NOMO-1 treated with dmso at 0.1 percent for 144 hours (cell line): ENCODE measurements at regions not wholly inside any gene's neighbourhood (a gene's known extent, or its start where the extent isn't known, plus 50 kb on each side); places are given as distances from the start of the nearest gene placed in this dataset.
"Not testable (repeated sequence)": the region's sequence is repeated elsewhere in the genome, so short reads cannot be mapped to it uniquely, and the experiment has no call there.

Source experiments
- DNase-seq: peaks from one replicate; lab custom pipeline; 2025; ENCODE audit not compliant: unreplicated experiment; lab: John Stamatoyannopoulos, UW

DNA sequence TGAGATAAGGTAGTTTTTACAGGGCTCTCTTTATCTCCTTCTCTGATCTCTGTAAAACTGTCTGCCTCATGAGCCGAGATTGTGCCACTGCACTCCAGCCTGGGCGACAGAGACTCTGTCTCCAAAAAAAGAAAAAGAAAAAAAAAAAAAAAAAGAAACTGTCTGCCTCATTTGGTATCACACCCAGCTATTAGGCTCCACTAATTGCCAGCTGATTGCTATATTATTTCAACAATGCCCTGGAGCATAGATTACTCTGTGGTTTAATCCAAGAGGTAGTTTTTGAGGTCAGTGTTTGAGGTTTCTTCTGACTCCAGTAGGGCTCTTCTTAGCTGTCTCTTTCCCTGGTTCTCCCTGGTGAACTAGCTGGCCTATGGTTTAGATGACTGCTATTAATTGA is 268.1 kb upstream of the PLPP4 start:
- DNase-seq = no peak

DNA sequence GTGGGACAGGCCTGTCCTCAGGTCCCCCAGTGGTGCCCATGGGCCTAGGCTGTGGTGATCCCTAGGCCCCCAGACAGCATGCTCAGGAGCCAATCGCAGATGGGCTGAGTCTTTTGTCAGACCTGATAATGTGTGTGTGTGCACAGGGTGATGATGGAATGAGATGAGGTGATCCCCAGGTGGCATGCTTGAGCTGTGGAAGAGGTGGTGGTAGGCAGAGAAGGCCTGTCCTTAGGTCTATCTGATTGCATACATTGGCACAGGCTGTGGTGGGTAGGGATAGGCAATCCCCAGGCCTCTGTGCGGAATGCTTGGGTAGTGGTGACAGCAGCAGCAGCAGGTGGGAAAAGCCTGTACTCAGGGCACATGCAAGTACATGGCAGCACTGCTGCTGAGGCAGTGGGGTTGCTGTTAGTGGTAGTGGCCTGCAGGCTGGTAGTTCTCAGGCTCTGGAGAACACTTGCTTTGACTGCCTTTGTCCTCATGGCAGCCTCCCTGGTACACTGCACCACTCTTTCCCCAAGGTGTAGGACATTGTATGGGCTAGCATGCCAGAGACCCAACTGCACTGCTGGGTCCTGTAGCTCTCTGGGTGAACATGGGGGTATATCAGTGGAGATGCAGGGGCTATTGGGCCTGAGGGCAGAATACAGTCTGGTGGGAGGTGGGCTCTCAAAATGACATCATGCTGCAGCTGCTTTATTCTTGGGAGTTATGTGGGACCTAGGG is 260.9 kb upstream of the PLPP4 start:
- no peak for DNase-seq

DNA sequence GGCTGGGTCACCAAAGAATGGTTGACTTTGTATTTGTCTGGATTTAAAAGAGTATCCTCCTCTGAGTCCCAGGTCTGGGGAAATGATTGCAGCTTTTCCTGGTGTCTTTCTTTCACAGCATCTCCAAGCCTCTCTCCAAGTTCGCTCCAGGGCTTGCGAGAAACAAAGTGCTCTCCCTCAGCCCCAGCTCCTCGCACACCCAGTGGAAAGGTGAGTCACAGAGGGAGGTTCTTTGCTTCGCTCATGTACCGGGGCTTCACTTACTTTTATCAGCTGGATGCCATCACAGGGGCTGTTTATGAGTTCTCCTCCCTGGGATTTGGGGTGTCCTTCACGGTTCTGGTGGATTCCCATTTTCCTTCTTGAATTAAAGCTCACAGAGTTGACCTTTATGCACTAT is 252.2 kb upstream of the PLPP4 start:
- DNase-seq = no peak

DNA sequence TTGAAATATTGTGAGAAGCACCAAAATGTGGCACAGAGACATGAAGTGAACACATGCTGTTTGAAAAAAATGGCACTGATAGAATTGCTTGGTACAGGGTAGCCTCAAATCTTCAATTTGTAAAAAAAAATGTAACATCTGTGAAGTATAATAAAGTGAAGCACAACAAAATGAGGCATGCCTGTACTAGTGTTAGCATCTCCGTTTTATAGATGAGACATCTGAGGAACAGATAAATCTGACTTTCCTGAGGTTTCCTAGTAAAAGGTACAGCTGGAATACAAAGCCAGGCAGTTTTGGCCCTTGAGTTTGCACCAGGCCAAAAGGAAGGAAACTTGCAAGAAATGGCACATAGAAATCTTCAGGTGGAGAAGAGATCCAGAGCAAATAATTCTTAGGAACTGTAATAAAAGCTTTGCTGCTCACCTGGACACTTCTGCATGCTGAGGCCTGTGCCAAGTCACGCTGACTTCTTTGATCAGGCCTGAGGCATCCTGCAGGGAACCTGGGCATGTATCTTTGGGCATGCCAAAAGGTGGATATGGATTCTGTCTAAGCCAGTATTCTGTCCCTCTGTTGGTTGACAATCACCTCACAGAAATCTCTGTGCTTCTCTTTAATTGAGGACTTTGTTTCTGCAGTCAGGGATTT is 251.5 kb upstream of the PLPP4 start:
- no peak for DNase-seq

DNA sequence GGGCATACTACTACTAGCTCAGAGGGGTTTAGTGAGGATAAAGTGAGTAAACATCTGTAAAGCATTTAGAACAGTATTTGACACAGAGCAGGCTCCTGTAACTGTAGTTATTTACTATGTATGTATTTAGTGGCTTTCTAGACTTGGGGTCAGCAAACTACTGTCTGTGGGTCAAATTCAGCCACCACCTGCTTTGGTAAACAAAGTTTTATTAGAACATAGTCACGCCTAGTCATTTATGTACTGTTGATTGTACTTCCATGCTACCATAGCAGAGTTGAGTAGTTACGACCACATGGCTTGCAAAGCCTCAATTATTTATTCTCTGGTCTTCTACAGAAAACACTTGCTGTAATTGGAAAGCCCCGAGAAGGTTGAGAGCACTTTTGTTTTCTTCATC is 248.5 kb upstream of the PLPP4 start:
- DNase-seq = no peak

DNA sequence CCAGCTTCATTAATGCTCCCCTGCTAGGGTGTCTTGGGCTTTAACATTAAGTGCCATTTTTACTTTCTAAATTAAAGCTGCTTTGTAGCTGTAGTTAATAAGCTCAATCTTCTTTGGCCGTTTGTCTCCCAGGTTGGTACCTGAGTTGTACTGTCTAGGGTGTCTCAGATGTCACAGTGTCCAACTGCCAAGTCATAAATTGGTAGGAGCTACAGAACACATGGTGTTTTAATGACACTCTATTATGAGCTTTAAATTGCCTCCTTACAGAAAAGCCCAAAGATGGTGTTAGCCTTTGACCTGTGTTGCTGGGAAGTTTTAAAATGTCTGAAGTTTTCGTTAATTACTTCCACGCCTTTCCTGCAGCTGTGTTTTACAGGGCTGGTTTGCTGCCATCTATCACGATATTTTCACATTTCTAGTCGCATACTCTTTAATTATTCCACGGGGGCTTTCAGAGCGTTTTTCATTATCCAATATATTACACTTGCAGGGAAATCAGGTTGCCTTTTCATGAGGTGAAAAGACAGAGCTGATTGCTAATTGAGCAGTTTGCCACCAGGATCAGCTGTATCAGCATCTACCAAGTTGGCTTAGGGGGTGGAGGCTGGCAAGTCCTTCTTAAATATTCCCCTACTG is 247.8 kb upstream of the PLPP4 start:
- DNase-seq = no peak

DNA sequence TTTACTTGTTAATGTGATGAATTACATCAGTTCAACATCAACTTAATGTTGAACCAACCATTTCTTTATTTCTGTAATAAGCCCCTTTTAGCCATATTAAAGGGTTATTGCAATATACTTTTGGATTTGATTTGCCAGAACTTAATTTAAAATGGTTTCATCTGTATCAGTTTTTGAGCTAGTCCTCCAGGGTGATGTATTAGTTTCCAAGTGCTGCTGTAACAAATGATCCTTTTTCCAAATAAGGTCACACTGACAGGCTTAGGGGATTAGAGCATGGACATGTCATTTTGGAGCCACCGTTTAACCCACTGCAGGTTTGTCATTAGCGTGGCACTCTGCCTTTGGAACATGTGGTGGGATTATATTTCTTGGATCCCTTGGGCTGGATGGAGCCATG is 244.8 kb upstream of the PLPP4 start:
- DNase-seq = no peak

DNA sequence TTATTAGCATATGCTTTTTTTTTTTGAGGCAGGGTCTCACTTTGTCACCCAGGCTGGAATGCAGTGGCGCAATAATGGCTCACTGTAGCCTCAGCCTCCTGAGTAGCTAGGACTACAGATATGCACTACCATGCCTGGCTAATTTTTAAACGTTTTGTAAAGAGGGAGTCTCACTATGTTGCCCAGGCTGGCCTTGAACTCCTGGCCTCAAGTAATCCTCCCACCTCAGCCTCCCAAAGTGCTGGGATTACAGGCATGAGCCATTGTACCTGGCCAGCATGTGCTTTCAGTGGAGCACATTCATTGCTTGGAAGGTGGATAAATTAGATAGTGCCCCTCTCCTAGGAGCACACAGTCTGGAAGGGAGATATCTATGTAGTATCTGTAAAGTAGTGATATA is 243.7 kb upstream of the PLPP4 start:
- DNase-seq = not testable (repeated sequence)

DNA sequence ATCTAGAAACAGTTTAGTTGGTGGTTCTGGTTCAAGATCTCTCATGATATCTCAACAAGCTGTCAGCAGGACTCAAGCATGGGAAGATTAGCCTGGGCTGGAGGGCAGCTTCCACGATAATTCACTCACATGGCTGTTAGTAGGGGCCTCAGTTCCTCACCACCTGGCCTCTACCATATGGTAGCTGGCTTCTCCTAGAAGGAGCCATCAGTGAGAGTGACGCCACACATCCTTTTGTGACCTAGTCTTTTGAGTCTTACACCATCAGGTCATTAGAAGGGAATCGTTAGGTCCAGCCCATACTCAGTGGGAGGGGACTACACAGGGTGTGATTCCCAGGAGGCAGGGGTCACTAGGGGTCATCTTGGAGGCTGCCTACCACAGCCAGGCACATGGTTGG is 239.3 kb upstream of the PLPP4 start:
- no peak for DNase-seq

DNA sequence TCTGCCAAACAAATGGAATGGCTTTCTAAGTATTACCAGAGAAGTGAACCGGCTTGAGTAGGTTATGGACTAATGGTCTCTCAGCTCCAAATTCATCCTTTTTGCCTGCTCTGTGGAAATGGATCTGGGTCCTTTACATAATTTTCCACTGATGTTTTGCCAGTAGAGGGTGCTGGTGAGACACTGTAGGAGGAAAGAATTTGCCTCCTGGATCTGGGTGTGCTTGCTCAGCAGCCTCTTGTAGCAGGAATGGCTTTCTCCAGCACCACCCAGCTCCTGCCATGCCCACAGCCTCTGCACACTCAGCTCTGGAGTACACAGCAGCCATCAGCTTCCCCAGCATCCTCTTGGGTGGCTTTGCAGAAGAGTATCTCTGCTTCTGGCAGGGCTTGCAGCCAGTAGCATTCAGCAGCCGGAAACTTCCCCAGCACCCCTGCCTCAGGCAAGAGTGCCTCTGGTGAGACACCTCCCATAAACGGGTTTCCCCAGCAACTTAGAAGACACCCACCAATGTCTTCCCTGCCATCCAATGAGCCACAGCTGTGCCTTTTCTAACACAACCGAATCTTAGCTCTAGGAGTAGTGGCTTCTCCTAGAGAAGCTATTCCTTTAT is 235.0 kb upstream of the PLPP4 start:
- peak; percentile 12 for DNase-seq

DNA sequence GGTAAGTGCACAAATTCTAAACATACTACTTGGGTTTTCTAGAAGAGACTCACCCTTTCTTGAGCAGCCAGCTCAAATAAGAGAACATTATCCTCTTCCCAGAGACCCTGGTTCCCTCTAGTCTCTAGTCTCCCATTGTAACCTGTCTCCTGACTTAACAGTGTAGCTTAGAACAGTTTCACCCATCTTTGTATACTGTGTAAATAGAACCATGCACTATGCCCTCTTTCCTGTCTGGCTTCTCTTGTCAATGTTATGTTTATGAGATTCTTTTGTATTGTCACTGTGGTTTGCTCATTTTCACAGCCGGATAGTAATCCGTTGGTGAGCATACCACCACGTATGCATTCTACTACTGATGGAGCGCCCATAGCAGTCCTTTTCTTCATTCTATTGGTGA is 227.4 kb upstream of the PLPP4 start:
- DNase-seq = no peak

DNA sequence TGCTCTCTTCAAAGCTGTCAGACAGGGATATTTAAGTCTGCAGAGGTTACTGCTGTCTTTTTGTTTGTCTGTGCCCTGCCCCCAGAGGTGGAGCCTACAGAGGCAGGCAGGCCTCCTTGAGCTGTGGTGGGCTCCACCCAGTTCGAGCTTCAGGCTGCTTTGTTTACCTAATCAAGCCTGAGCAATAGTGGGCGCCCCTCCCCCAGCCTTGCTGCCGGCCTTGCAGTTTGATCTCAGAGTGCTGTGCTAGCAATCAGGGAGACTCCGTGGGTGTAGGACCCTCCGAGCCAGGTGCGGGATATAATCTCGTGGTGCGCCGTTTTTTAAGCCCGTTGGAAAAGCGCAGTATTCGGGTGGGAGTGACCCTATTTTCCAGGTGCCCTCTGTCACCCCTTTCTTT is 217.3 kb upstream of the PLPP4 start:
- not testable (repeated sequence) for DNase-seq

DNA sequence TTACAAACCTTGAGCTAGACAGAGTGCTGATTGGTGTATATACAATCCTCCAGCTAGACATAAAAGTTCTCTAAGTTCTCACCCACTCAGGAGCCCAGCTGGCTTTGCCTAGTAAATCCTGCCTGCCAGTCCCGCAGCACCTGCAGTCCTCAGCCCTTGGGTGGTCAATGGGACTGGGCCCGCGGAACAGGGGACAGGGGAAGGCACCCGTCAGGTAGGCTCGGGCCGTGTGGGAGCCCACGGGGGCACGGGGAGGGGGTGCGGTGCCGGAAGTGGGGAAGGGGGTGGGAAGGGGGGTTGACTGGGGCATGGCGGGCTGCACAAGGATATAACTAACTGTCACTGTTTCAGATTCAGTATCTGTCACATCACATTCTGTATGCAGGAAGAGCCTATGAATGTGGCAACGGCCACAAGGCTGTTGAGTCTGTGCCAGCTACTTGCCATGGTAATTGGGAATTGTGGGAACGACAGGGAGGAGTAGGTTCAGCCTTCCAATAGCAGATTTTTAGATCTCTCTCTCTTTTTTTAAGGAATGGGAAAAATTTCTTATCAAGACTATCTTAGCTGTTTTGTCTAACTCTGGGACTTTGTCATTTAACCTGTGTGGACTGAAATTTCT is 205.1 kb upstream of the PLPP4 start:
- no peak for DNase-seq

DNA sequence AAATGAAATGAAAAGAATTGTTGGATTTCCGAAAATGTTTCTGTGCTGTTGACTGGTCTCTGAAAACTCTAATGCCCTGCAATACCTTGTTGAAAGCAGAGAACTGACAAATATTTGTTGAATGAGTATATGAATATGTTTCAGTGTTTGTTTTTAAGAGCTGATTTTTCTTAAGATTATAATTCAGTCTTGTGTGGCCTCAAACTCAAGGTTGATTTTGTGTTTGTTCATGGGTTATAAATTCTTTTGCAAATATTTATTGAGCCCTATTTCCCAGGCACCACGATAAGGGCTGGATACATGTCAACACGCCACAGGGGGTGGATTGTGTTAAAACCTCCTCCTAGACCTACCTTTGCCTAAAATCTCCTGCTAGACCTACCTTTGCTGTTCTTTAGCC is 203.9 kb upstream of the PLPP4 start:
- DNase-seq = no peak

DNA sequence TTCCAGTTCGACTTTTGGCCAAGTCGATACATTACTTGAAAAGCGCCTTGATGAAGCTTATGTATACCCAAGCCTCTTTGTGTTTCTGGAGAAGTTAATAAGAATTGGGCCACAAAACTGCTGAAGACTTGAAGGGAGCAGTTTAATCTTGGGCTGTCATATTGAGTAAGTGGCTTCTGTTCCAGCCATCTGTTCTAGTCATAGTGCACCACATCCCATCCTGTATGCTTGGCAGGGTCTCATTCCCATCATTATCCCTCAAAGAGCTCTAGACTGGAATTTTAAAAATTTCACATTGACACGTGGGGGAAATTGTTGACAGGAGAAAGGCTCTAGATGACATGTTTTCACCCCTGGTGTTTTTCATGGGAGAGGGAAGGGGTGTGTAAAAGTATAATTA is 196.6 kb upstream of the PLPP4 start:
- no peak for DNase-seq

DNA sequence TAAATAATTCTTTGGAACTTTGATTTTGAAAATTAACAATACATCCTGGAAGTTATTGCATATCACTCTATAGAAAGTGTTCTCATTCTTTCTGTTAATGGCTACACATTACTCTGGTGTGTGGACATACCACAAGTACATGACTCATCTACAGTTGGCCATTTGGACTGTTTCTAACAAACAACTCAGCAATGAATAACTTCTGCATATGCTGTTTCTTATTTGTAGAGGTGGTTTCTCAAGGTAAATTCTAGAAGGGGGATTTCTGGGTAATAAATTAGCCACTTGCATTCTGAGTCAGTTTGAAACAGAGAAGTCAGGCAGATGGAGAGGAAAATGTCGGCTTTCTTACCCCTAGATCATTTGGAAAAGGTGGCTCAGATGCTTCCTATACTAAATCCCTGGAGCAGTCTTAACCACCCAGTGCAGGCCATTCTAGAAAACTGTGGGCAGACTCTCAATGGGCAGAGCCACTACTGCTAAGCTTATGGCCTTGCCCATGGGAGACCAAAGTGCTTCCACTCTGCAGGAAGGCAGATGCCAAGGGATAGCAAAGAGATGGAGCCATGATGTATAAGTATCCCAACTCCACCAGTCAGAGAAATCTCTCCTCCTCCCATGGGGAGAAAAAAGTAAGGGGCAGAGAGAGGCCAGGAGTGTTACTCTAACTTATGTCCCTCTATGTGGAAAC is 194.0 kb upstream of the PLPP4 start:
- DNase-seq = no peak

DNA sequence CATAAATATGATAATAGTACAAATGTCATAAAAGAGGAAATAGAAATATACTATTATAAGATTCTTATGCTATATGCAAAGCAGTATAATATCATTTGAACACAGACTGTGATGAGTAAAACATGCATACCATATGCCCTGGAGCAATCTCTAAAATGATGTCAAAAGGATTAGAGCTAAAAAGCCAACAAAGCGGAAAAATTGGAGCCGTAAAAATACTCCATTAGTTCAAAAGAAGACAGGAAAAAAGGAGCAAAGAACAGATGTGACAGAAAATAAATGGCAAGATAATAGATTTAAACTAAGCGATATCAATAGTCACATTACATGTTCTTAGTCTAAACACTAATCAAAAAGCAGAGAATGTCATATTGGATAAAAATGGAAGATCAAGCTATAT is 191.0 kb upstream of the PLPP4 start:
- no peak for DNase-seq

DNA sequence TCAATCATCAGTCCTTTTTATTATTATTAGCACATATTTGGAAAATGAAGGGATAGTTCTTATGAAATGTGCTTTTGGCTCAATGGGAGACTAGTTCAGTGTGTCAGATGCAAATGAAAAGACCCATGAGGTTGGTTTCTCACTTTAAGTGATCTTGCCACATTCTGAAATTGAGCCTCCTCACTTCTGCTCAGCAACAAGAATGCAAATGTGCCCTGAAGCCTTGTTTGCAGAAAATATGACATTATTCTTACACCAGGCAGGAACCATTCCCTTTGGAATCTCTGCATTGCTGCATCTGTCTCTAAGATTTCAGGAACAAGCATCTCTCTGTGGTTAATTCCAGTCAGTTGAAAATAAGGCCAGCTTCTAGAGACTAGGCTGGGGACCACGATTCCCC is 186.1 kb upstream of the PLPP4 start:
- no peak for DNase-seq

DNA sequence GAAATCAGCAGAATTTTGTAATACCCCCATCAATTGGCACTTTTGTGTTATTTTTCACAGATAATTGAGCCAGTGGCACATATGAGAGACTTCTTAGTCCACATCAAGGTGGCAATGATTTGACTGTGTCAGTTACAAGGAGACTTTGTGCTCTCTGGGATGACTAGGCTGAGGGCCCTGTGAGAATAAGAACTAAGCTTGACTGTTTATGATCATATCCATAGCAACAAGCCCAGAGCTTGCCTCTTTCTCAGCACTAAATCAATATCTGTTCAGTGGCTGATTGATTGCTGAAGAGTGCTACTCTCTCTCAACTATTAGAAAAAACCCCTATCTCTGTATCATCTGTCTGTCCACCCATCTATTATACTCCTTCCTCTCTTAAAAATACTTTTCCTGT is 185.3 kb upstream of the PLPP4 start:
- no peak for DNase-seq

DNA sequence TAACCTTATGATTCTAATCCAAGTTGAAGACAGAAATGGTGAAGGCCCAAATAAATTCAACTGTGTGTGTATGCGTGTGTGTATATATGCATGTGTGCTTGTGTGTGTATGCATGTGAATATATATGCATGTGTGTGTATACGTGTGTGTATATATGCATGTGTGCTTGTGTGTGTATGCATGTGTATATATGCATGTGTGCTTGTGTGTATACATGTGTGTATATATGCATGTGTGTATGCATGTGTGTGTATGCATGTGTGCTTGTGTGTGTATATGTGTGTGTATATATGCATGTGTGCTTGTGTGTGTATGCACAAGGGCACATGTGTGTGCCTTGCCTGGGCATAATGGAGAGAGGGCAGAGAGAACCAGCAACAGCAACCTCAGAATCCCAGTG is 184.7 kb upstream of the PLPP4 start:
- DNase-seq = no peak

DNA sequence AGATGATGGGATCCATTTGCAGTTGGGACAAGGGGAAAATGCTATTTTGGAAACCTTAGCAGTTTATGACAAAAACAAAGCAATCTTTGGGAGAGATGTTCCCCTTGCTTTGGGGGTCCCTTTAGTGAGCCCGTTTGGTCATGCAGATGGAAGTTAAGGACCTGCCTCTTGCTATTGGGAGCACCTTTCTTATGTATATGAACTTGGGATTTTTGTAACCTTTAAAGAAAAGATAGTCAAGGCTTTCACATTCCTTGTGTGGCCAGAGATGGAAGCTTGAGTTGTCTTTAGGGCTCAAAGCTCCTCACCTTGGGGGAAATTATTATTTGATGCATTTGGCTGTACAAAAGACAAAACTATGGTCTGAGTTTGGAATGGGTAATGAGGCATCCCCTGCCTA is 179.0 kb upstream of the PLPP4 start:
- DNase-seq = no peak
